ENCODE measurements at regions not wholly inside any gene's neighbourhood (a gene's known extent, or its start where the extent isn't known, plus 50 kb on each side); places are given as distances from the start of the nearest gene placed in this dataset.

DNA sequence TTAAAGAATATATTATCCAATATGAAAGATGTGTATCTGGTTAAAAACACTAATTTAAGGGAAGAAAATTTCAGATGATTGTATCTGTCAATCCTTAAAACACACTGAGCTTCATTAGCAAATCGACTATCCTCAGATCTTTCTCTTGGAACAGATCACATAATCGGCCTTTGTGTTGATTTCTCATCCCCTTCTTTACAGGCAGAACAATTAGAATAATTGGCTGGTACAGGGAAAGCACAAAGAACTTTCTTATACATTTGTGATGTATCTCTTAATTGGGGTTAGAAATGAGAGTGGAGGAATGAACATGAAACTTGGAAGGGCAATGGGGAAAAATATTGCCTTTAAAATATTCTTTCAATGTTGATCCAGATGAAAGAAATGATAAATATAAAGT lies 662.1 kb downstream of the TLE4 start:
- DNase-seq = no peak

DNA sequence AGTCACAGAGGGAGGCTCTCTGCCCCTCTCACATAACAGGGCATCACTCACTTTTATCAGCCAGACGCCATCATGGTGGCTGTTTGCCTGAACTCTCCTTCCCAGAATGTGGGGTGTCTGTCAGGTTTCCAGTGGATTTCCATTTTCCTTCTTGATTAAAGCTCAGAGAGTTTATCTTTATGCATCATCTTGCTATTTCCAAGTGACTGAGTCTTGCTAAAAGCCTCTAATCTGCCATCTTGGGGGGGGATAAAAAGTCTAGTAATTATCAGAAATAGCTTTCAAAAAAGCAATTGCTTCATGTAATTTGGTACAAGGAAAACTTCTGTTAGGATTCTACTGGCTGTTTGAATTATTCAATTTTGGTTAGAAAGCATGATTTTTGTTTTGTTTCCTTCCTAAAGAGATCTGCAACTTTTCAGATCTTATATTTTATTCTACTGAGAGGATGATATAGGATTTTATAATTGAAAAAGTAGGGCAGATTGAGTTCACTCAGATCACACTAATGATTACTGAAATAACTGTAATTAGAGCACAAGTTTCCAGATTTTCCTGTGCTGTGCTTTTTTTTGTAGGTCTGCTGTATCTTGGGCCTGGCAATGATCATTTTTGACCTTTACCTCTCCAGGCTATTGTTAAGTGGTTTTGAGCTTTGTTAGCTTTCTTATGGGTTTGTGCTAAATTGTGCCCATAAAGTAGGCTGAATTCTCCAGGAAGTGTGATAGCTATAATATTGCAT lies 661.5 kb downstream of the TLE4 start:
- no peak for DNase-seq

DNA sequence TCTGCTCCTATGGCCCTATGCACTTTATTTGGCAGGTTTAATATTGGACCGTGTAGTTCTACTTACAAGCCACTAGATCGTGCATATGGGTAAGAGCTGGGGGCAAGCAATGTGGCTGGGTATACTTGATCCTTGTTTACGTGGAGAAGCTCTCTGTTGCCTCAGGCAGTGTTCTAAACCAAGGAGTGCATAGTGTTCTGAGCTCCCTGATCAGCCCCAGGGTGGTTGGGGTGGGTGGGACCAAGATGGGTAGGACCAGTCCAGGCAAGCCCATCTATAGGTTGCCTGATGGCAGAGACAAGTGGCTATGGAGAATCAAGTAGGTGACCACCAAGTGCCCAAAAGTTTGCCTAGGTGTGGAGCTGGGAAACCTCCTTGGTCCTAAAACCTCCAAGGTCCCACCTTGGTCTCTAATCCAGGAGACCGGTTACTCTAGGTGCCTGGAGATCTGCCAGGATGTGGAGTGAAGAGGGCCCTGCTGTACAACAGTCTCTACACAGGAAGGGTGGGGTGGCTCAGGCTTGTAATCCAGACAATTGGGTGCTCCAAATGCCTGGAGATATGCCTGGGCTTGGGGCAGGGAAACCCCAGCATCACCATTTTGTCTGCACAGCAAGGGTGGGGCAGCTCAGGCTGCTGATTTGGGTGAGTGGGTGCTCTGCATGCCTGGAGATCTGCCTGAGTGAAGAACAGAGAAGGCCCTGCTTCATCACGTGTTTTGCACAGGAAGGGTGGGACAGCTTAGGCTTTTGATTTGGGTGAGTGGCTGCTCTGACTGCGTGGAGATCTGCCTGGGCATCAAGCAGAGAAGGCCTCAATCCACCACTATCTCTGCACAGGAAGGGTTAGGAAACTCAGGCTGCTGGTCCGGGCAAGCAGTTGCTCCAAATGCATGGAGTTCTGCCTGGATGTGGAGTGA lies 659.8 kb downstream of the TLE4 start:
- no peak for DNase-seq

DNA sequence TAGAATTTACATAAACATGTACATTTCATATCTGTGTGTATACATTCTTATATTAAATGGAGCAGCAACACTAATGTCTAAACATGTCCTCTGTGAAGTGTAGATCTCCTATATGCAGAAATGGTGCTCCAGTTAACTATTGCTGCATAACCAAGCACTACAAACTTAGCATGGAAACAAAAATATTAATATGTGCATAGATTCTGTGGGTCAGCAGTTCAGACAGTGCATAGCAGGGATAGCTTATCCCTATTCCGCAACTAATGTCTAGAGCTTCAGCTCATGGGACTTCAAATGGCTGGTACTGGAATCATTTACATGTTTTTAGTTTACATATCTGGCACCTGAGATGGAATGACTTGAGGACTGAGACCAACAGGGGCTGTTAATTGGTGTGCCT lies 652.1 kb downstream of the TLE4 start:
- DNase-seq = no peak

DNA sequence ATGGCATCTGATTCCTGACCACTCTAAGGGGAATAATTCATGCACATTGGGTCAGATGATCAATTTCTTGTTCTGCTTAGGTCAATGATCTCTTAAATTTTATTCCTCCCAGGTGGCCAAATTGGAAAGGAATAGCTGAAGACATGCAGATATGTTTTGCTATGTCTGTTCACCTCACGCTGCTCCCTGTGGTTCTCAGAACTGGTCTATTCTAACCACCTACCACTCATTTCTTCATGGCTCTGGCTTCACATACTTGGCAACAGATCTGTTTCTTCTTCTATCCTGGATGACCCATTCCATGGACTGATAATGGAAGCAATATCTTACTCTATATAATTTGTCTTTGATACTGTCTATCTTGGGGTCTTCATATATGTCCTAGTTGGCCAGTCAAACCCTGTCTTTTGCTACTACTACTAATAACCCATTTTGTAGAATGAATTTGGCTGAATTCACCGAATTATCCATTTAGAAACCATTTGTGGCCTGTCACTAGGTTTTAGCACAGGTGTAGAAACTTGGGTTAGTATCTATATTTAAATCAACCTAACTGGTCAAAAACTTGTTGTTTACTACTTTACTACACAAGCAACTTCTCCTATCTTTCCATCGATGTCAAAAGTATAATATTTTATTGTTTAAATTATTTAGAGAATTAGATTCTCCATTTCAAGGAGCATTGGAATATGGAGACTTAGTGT lies 650.9 kb downstream of the TLE4 start:
- DNase-seq = no peak

DNA sequence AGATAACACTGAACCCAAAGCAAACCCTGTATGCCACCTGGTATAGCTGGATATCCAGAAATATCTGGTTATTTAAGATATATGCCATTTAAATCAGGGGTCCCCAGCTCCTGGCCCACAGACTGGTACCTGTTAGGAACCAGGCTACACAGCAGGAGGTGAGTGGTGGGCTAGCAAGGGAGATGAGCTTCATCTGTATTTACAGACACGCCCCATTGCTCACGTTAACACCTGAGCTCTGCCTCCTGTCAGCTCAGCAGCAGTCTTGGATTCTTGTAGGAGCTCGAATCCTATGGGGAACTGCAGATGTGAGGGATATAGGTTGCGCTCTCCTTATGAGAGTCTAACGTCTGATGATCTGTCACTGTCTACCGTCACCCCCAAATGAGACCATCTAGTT lies 646.6 kb downstream of the TLE4 start:
- DNase-seq = no peak

DNA sequence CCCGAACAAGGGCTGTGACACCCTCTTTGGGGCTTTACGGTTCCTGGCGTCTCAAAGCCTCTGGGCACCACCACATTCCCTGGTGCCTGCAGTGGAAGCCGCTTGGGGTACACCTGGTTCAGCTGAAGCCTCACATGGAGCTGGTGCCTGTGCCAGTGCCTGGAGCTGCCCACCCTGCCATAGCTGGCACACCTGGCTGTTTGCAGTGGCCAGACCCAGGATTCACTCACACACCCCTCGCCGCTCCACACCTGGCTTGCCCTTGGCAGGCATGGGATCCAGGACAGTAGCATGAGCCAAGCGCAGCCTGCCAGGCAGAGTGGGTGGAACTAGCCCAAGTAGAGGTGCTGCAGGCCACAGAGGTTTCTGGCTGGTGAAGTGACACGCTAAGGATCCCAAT lies 641.8 kb downstream of the TLE4 start:
- DNase-seq = no peak

DNA sequence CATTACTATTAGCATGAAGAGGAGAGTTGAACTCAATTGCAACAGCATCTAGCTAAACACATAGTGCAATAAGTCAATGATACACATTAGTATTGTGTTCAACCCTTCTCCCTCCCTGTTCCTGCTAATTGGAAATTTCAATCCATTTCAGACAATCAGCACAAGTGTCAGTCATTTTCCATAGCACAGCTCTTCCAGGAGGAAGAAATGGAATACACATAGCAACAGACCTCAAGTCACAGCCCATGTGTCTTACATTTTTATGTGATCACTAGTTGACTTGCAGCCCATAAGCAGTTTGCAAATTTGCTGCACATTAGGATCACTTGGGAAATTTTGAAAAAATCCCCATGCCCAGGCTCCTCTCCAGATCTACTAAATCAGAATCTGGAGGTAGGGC lies 636.9 kb downstream of the TLE4 start:
- DNase-seq = no peak

DNA sequence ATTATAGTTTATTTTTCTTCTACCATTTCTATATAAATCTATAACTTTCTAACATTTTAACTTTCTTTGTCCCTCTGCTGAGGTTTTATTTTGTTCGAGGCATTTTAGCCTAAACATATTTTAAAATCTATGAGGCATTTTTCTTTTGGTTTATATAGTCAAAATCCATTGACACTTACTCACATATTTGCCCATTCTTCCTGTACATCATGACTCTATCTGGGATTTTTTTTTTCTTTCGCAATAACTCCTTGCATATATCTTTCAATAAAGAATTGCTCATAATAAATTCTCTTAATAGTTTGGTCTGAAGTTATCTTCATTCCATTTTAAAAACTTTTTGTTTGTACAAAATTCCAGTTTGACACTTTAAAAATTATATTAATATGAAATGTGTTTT lies 632.3 kb downstream of the TLE4 start:
- DNase-seq = no peak

DNA sequence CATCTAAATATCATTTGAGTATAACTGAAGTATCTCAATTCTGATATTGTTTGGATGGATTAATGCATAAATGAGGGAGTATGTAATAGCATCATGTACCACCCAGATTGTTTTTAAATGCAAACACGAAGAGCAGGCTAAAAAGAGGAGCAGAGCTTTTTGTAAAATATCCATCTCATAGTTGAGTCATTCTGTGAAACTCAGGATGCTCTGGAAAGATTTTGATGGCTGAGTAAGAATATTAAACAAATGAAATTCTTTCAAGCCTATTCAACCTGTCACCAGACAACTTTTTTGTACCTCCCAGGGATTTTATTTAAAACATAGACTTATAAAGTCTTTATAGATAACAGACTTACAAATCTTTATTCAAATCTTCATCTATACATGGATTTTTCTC lies 625.9 kb downstream of the TLE4 start:
- no peak for DNase-seq

DNA sequence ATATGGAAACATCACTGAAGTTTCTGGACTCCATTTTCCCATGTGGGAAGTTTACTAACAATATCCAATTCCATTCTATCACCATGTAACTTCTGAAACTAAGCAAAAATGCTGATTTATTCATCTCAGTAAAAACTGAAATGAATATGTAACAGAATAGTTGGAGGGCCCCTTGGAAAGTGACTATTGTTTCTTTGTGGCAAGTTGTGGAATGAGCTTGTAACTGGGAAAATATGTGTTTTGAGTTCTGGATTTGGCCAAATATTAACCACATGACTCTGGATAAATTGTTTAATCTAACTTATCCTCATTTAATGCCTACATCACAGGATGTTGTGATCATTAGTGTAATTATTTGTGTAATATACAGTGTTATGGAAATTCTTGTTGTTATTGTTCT lies 619.3 kb downstream of the TLE4 start:
- no peak for DNase-seq

DNA sequence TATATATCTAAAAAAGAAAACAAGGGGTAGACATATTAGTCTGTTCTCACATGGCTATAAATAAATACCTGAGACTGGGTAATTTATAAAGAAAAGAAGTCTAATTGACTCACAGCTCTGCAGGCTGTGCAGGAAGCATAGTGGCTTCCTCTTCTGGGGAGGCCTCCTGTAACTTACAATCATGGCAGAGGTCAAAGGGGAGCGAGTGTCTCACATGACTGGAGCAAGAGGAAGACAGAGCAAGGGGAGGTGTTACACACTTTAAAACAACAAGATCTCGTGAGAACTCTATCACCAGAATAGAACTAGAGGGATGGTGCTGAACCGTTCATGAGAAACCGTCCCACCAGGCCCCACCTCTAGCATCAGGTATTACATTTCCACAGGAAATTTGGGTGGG lies 616.8 kb downstream of the TLE4 start:
- DNase-seq = no peak

DNA sequence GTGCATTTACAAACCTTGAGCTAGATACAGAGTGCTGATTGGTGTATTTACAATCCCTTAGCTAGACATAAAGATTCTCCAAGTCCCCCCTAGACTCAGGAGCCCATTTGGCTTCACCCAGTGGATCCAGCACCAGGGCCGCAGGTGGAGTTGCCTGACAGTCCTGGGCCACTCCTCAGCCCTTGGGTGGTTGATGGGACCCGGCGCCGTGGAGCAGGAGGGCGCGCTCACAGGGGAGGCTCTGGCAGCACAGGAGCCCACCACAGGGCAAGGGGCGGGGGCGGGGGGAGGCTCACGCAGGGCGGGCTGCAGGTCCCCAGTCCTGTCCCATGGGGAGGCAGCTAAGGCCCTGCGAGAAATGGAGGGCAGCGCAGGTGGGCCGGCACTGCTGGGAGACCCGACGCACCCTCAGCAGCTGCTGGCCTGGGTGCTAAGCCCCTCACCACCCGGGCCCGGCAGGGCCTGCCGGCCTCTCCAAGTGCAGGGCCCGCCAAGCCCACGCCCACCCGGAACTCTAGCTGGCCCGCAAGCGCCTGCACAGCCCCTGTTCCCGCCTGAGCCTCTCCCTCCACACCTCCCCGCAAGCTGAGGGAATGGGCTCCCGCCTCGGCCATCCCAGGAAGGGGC lies 613.5 kb downstream of the TLE4 start:
- DNase-seq = no peak

DNA sequence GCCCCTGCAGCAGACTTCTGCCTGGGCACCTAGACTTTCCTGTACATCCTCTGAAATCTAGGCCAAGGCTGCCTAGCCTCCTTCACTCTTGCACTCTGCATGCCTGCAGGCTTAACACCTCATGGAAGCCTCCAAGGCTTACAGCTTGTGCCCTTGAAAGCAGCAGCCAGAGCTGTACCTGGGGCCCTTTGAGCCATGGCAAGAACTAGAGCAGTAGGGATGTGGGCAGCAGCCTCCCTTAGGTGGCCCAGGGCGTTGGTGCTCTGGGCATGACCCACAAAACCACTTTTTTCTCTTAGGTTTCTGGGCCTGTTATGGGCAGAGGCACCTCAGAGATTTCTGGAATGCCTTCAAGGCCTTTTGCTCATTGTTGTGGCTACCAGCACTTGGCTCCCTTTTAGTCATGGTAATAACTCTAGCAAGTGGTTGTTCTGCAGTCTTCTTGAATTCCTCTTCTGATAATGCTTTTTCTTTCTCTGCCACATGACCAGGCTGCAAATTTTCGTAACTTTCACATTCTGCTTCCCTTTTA lies 606.2 kb downstream of the TLE4 start:
- DNase-seq = no peak

DNA sequence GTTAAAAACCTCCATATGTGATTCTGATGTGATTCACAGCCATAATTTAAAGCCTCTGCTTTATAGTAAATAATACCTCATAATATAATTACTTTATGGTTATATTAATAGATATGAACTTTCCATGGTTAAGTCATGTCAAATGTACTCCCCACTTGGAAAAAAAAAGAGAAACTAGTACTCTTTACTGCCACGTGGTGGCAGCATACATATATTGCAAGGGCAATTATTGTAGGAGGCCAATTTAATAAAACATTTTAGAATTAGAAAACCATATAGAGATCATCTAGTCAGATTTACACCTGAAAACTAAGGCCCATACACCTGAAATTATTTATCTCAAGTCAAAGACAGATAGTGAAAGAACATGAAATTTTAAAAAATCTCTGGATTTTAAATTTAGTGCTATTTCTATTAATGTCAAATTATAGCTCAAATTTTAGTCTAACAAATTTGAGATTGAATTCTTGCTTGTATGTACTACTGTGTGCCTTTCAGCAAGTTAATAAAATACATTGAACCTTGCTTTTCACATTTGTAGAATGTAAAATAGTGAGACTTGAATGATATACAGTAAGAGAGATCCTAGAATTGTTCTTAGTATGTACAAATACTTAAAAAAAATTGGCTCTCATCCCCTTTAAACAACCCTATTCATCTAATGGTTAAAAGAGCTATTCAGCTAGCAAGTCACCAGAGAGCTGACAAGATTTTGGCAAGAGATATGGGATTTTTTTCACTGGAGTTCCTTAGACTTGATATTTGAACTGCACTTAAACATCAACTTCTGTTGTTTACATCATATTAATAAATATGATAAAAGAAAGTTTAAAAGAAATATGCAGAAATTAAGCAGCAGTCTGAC lies 603.8 kb downstream of the TLE4 start:
- DNase-seq = peak; percentile 43

DNA sequence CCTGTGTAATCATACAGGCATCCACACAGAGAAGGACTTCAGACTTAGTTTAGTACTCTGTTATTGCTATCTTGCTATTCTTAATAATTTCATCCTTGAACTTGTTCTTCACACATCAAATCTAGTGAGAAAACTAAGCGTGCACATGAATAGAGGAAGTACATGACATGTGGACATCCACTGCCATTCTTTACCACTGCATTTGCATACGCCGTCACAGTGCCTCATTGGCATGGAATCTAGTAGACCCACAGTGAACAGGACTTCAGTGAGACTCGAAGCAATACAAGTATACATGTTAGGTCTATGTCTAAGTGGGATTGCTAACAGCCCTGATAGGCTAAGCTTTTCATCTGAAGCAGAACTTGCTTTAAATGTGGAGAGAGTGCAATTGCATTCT lies 592.1 kb downstream of the TLE4 start:
- DNase-seq = no peak

DNA sequence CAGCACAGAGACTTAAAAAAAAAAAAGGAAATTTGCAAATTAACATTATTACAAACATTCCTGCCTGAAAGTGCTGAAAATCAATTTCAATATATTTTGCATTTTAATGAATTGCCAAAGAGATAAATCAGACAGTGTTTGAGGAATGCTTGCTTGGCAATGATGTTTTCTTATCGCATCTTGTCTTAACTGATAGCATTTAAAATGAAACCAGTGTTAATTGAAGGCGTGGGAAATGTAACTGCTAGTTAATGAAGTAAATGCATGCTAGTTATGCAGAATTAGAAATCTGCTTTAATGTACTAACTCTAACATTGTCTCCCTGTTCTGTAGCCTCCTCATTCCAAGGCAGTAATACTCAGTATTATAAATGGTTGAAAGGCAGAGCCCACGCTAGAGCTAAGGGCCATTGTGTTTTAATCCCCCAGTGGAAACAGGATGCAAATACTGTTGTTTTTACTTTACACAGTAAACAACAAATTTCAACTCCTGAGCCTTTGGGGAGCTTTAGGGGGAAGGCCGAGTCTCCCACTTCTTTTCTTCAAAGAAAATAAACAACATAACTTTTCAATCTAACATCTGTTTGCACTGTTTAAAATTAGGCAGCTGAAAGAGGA lies 586.9 kb downstream of the TLE4 start:
- DNase-seq = peak; percentile 51

DNA sequence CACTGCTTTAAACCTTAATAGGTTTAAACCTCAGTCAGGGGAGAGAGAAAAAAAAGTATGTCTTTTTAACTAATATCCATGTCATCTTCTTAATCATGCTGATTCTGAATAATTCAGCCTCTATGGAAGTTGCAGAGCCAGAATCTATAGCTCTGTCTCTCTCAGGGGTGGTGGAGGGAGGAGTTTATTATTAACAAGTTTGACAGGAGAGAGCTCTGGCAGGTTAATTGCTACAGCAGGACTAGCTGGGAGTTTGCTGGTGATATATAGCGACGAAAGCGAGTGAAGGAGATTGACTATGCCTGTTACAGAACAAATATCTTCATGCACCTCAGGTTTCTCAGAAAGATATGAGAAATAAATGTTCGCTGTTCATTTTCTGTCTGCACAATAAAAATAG lies 586.4 kb downstream of the TLE4 start:
- DNase-seq = peak; percentile 55

DNA sequence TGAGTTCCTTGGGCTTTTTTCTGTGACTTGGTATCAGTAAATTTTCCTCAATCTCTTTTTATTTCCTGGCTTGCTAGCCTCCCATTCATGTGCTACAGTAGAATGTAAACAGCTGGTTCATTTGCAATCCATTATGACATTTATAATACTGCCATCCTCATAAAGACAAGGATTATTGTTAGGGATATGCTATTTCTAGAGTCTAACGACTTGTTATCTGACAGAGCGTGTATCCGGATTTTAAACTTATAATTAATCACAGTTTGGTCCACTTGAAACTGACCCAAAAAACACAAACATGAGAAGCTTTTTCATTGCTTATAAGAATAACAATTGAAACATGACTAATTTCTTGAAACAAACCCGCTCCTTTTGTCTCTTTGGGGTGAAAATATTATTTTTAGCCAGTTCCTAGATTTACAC lies 585.8 kb downstream of the TLE4 start:
- DNase-seq = peak; percentile 88

DNA sequence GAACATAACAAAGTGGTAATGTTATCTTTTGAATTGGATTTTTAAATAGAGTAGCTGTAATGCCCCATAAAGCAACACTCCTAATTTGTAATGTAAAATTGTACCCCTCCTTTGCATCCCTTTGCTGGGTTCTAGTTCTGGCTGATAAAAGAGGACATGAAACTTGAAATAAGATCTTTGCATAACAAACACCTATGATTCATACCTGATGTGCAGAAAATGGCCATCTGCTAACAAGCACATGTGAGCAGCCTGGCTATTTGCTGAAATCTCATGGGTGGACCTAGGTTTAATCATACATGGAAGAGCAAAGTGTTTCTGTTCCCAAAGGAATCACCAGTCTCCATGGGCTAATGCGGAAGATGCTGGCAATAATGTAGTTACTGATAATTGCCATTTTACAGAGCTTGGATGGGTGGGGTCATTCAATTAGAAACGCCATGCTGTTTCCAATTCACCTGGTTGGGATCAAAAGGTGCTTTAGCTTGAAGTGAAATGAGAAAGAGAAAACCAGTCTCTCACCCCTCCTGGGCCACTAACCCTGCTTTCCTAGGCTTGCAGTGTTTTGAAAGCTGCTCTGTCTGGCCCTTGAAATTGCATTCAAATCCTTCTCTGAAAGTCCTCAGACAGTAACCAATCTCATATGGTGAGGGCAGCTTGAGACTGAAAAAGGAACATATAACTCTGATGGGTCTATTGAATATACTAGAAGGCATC lies 585.1 kb downstream of the TLE4 start:
- DNase-seq = no peak
